ENCODE measurements at regions not wholly inside any gene's neighbourhood (a gene's known extent, or its start where the extent isn't known, plus 50 kb on each side); places are given as distances from the start of the nearest gene placed in this dataset.
"Not testable (repeated sequence)": the region's sequence is repeated elsewhere in the genome, so short reads cannot be mapped to it uniquely, and the experiment has no call there.

GRCh38 chr15:26259581-26259980 is 396.5 kb upstream of the ATP10A start:
- no peak for DNase-seq

GRCh38 chr15:26244782-26245181 is 381.7 kb upstream of the ATP10A start:
- not testable (repeated sequence) for DNase-seq

- DNase-seq, result no peak
Observed at GRCh38 chr15:26243382-26243781, 380.3 kb upstream of the ATP10A start.

GRCh38 chr15:26242565-26243071 is 379.5 kb upstream of the ATP10A start:
- DNase-seq, result no peak

- no peak for DNase-seq
Observed at GRCh38 chr15:26235864-26236263, 372.7 kb upstream of the ATP10A start.

GRCh38 chr15:26234976-26235767 is 372.0 kb upstream of the ATP10A start:
- no peak for DNase-seq

GRCh38 chr15:26232691-26233090 is 369.6 kb upstream of the ATP10A start:
- no peak for DNase-seq

- no peak for DNase-seq
Observed at GRCh38 chr15:26231096-26231495, 368.0 kb upstream of the ATP10A start.

GRCh38 chr15:26224266-26224665 is 361.1 kb upstream of the ATP10A start:
- no peak for DNase-seq

GRCh38 chr15:26223720-26224119 is 360.6 kb upstream of the ATP10A start:
- DNase-seq, result no peak

GRCh38 chr15:26222781-26223180 is 359.7 kb upstream of the ATP10A start:
- DNase-seq, result no peak

- DNase-seq, result not testable (repeated sequence)
Observed at GRCh38 chr15:26217043-26217442, 353.9 kb upstream of the ATP10A start.

GRCh38 chr15:26214290-26214689 is 351.2 kb upstream of the ATP10A start:
- no peak for DNase-seq

GRCh38 chr15:26213427-26213826 is 350.3 kb upstream of the ATP10A start:
- no peak for DNase-seq

GRCh38 chr15:26212109-26212508 is 349.0 kb upstream of the ATP10A start:
- no peak for DNase-seq

GRCh38 chr15:26210980-26211379 is 347.9 kb upstream of the ATP10A start:
- no peak for DNase-seq

GRCh38 chr15:26201177-26201858 is 338.2 kb upstream of the ATP10A start:
- DNase-seq, result no peak

- DNase-seq, result no peak
Observed at GRCh38 chr15:26200427-26200826, 337.3 kb upstream of the ATP10A start.

GRCh38 chr15:26197719-26198118 is 334.6 kb upstream of the ATP10A start:
- no peak for DNase-seq

- no peak for DNase-seq
Observed at GRCh38 chr15:26197060-26197459, 333.9 kb upstream of the ATP10A start.

- no peak for DNase-seq
Observed at GRCh38 chr15:26191193-26191592, 328.1 kb upstream of the ATP10A start.

- DNase-seq, result not testable (repeated sequence)
Observed at GRCh38 chr15:26186138-26186537, 323.0 kb upstream of the ATP10A start.

GRCh38 chr15:26182441-26182840 is 319.3 kb upstream of the ATP10A start:
- DNase-seq, result no peak

- no peak for DNase-seq
Observed at GRCh38 chr15:26179906-26180305, 316.8 kb upstream of the ATP10A start.
